ENCODE measurements at regions not wholly inside any gene's neighbourhood (a gene's known extent, or its start where the extent isn't known, plus 50 kb on each side); places are given as distances from the start of the nearest gene placed in this dataset.

GRCh38 chr19:32068793-32069192, 276.6 kb upstream of the ZNF507 start:
- TF ChIP-seq EZH2phosphoT487 (IDR thresholded peaks at IDR 0.05; ENCODE audit: low read length) (no peak), CTCF (IDR thresholded peaks at IDR 0.05; ENCODE audit: low read length) (no peak)

All from MM.1S (cell line).